ENCODE measurements at regions not wholly inside any gene's neighbourhood (a gene's known extent, or its start where the extent isn't known, plus 50 kb on each side); places are given as distances from the start of the nearest gene placed in this dataset.

DNA sequence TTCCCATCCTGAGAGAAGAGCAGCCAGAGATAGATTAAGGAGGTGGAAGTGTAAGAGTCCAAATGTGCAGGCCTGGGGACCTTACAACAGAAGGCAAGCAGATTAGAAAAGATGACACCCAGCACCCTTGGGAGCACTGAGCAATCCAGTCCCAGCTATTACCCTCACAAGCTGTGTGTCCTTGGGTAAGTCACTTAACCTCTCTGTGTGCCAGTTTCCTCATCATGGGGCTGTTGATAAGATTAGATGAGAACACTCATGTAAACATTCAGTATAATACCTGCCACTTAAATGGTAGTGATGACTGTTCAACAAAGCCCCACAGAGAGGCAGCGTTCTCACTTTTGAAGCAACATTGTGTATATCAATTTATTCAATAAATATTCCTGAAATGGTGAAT lies 114.8 kb upstream of the CST7 start:
- no CpG with 5 or more reads among the region's 1 CpG for WGBS, 2 experiments (ENCODE audit: extremely low coverage in 2 of 2, insufficient read length in 1 of 2)
- Histone ChIP-seq H3K4me3 (ENCODE audit: insufficient read depth, low read depth, low read length) (no peak overlapping the region), H3K27me3 (ENCODE audit: control insufficient read depth, insufficient read depth, low read length) (peaks cover 2% of the 10 kb centered on the region), H2AK5ac (ENCODE audit: low read depth, low read length) (no peak overlapping the region), H3K56ac (ENCODE audit: extremely low read depth, insufficient read depth, low read length) (no peak overlapping the region), H3K9me1 (ENCODE audit: insufficient read depth, low read length) (no peaks in the 10 kb centered on the region), H4K20me1 (ENCODE audit: insufficient read depth, low read length) (no peaks in the 10 kb centered on the region), H2AK9ac (replicated peaks; ENCODE audit: low read depth, low read length, poor library complexity) (no peak overlapping the region), H2BK20ac (ENCODE audit: low read depth, low read length) (no peak overlapping the region), H4K5ac (ENCODE audit: low read depth, low read length) (no peak overlapping the region), H3K4me1 (ENCODE audit: control insufficient read depth, insufficient read depth, low read length) (peaks cover 8% of the 10 kb centered on the region), H2BK15ac (ENCODE audit: low read depth, low read length) (no peak overlapping the region), H2AFZ (replicated peaks; ENCODE audit: low read length, poor library complexity) (no peak overlapping the region), H3K9me3 (ENCODE audit: control insufficient read depth, insufficient read depth, low read length) (0 out of 2 replicates have a peak, but pooled peaks cover 2% of the 10 kb centered on the region), H4K91ac (ENCODE audit: insufficient read depth, low read depth, low read length) (no peak overlapping the region), H3K27ac (ENCODE audit: insufficient read depth, low read length) (no peak overlapping the region), H3K23ac (ENCODE audit: low read depth, low read length) (no peak overlapping the region), H3K36me3 (ENCODE audit: control insufficient read depth, insufficient read depth, low read length) (no peaks in the 10 kb centered on the region), H3K14ac (replicated peaks; ENCODE audit: low read depth, low read length) (no peak overlapping the region), H4K8ac (ENCODE audit: low read depth in 2 of 2, low read length in 2 of 2) (no peak overlapping the region), H3K4ac (ENCODE audit: low read depth, low read length) (no peak overlapping the region), H2BK120ac (ENCODE audit: low read depth, low read length) (no peak overlapping the region), H2BK5ac (ENCODE audit: low read depth, low read length, poor library complexity, severe bottlenecking) (no peak overlapping the region), H3K18ac (ENCODE audit: low read depth, low read length) (no peak overlapping the region), H3K79me1 (ENCODE audit: low read depth in 1 of 2, low read length in 2 of 2) (no peaks in the 10 kb centered on the region), H3K4me2 (ENCODE audit: low read depth, low read length) (no peak overlapping the region), H3K9ac (ENCODE audit: low read depth, low read length) (no peak overlapping the region)
- DNase-seq (no peak), ATAC-seq (ENCODE audit: low read depth) (no peak)
- no TSS peak for BruUV-seq (replicated peaks)
- dilution Hi-C loops (cut with HindIII; ENCODE audit: low sequenced_read_pairs, unreplicated experiment), result no loop called here
- ChIA-PET POLR2A (ENCODE audit: unreplicated experiment) (no interaction called here), CTCF (interaction anchor here (1.0 kb wide), 1 partner anchor 9 kb away, joined by 3 read pairs; no protein-coding TSS in a partner anchor)
- in situ Hi-C loops (cut with MboI; ENCODE audit: low sequenced_read_pairs), result no loop called here
- TF ChIP-seq SMC3 (IDR thresholded peaks at IDR 0.05; ENCODE audit: low read depth, low read length), result no peak
- TF ChIP-seq RCOR1 (IDR thresholded peaks at IDR 0.05; ENCODE audit: insufficient replicate concordance, low read length), result no peak
- no peak for TF ChIP-seq NFE2L2 (IDR thresholded peaks at IDR 0.05; ENCODE audit: low read depth, low read length)
- no peak for TF ChIP-seq MXI1 (IDR thresholded peaks at IDR 0.05; ENCODE audit: borderline replicate concordance, low read depth, low read length)
- no peak for TF ChIP-seq CHD1 (IDR thresholded peaks at IDR 0.05; ENCODE audit: low read depth, low read length)
- TF ChIP-seq ELK1 (IDR thresholded peaks at IDR 0.05; ENCODE audit: borderline replicate concordance, low read depth, low read length), result no peak
- intact Hi-C loops (cut with micrococcal nuclease), result no loop called here
